IMR-90 (cell line): ENCODE measurements at regions not wholly inside any gene's neighbourhood (a gene's known extent, or its start where the extent isn't known, plus 50 kb on each side); places are given as distances from the start of the nearest gene placed in this dataset.

ENCODE experiments used
- ATAC-seq: fragments of 200-7000 bp; cut with Tn5 transposase; 2 replicates; pipeline ENCODE4 v1.9.1; 2020; ENCODE audit warnings: low read depth, mild to moderate bottlenecking, moderate library complexity
- BruUV-seq: library from RNA; stranded (reverse); fragments of 400-500 nt; replicated peaks from 2 replicates; lab custom pipeline; 2021; lab: Mats Ljungman, UMichigan
- CTCF ChIA-PET: fragments of 300-600 bp; formaldehyde crosslinking; extraction: SDS; loops from one replicate; lab custom pipeline; 2021; ENCODE audit warnings: antibody characterized with exemption; lab: Yijun Ruan, JAX
- POLR2A ChIA-PET: fragments of 300-600 bp; sonication (Branson Sonifier 250); formaldehyde crosslinking; loops from one replicate; lab custom pipeline; 2022; ENCODE audit warnings: antibody characterized with exemption; ENCODE audit not compliant: unreplicated experiment; lab: Charles Lee
- DNase-seq: peaks from one replicate; pipeline ENCODE4 v3.0.0; 2013
- H2AFZ ChIP-seq: replicated peaks from 2 replicates; pipeline ENCODE3; 2013; ENCODE audit warnings: low read length, mild to moderate bottlenecking; ENCODE audit not compliant: poor library complexity
- H2AK5ac ChIP-seq: 2 replicates; pipeline ENCODE4 v1.6.1; 2013; ENCODE audit warnings: low read depth, low read length, inconsistent platforms
- H2AK9ac ChIP-seq: replicated peaks from 2 replicates; pipeline ENCODE3; 2013; ENCODE audit warnings: mild to moderate bottlenecking, low read depth, low read length, moderate library complexity; ENCODE audit not compliant: poor library complexity
- H2BK120ac ChIP-seq: 2 replicates; pipeline ENCODE4 v1.6.1; 2013; ENCODE audit warnings: low read depth, low read length, inconsistent platforms
- H2BK15ac ChIP-seq: 3 replicates; pipeline ENCODE4 v1.6.1; 2013; ENCODE audit warnings: low read depth, low read length, inconsistent platforms
- H2BK20ac ChIP-seq: 2 replicates; pipeline ENCODE4 v1.6.1; 2013; ENCODE audit warnings: low read depth, mild to moderate bottlenecking, inconsistent platforms, low read length, moderate library complexity
- H2BK5ac ChIP-seq: 2 replicates; pipeline ENCODE4 v1.6.1; 2013; ENCODE audit warnings: mild to moderate bottlenecking, low read depth, low read length, inconsistent platforms; ENCODE audit not compliant: poor library complexity, severe bottlenecking
- H3K14ac ChIP-seq: replicated peaks from 2 replicates; pipeline ENCODE4 v1.6.1; 2013; ENCODE audit warnings: low read depth, low read length, inconsistent platforms
- H3K18ac ChIP-seq: 2 replicates; pipeline ENCODE4 v1.6.1; 2013; ENCODE audit warnings: low read depth, low read length, control low read depth
- H3K23ac ChIP-seq: 2 replicates; pipeline ENCODE4 v1.6.1; 2013; ENCODE audit warnings: low read depth, low read length, inconsistent platforms
- H3K27ac ChIP-seq: 2 replicates; pipeline ENCODE4 v1.5.1; 2013; ENCODE audit warnings: mild to moderate bottlenecking, control low read depth, low read length; ENCODE audit not compliant: insufficient read depth
- H3K27me3 ChIP-seq: 2 replicates; pipeline ENCODE4 v1.6.1; 2013; ENCODE audit warnings: low read length; ENCODE audit not compliant: control insufficient read depth, insufficient read depth
- H3K36me3 ChIP-seq: 2 replicates; pipeline ENCODE4 v1.6.1; 2013; ENCODE audit warnings: low read length, mixed read lengths; ENCODE audit not compliant: control insufficient read depth, insufficient read depth
- H3K4ac ChIP-seq: 2 replicates; pipeline ENCODE4 v1.6.1; 2013; ENCODE audit warnings: low read depth, low read length, inconsistent platforms
- H3K4me1 ChIP-seq: 2 replicates; pipeline ENCODE4 v1.6.1; 2013; ENCODE audit warnings: low read length, mixed read lengths; ENCODE audit not compliant: control insufficient read depth, insufficient read depth
- H3K4me2 ChIP-seq: 2 replicates; pipeline ENCODE4 v1.6.1; 2013; ENCODE audit warnings: low read depth, mild to moderate bottlenecking, control low read depth, low read length, moderate library complexity
- H3K4me3 ChIP-seq: 2 replicates; pipeline ENCODE4 v1.5.1; 2013; ENCODE audit warnings: low read depth, mild to moderate bottlenecking, control low read depth, low read length, moderate library complexity; ENCODE audit not compliant: insufficient read depth
- H3K56ac ChIP-seq: 2 replicates; pipeline ENCODE4 v1.6.1; 2013; ENCODE audit warnings: low read length, inconsistent platforms; ENCODE audit not compliant: insufficient read depth; ENCODE audit errors: extremely low read depth
- H3K79me1 ChIP-seq, 2 experiments: 2 replicates each; pipeline ENCODE4 v1.6.1; 2013; ENCODE audit warnings: low read length in 2 of 2, inconsistent platforms in 1 of 2, low read depth in 1 of 2
- H3K9ac ChIP-seq: 2 replicates; pipeline ENCODE4 v1.6.1; 2013; ENCODE audit warnings: low read depth, low read length, control low read depth
- H3K9me1 ChIP-seq: 2 replicates; pipeline ENCODE4 v1.6.1; 2013; ENCODE audit warnings: low read length, inconsistent platforms; ENCODE audit not compliant: insufficient read depth
- H3K9me3 ChIP-seq: 2 replicates; pipeline ENCODE4 v1.6.1; 2013; ENCODE audit warnings: low read length; ENCODE audit not compliant: control insufficient read depth, insufficient read depth
- H4K20me1 ChIP-seq: 2 replicates; pipeline ENCODE4 v1.6.1; 2013; ENCODE audit warnings: low read length, inconsistent platforms; ENCODE audit not compliant: insufficient read depth
- H4K5ac ChIP-seq: 2 replicates; pipeline ENCODE4 v1.6.1; 2013; ENCODE audit warnings: mild to moderate bottlenecking, low read depth, low read length, control low read depth
- H4K8ac ChIP-seq, 2 experiments: 2 replicates each; pipeline ENCODE4 v1.6.1; 2013; ENCODE audit warnings: low read depth in 2 of 2, low read length in 2 of 2, control low read depth in 1 of 2, inconsistent platforms in 1 of 2
- H4K91ac ChIP-seq: 2 replicates; pipeline ENCODE4 v1.6.1; 2013; ENCODE audit warnings: low read depth, low read length, inconsistent platforms; ENCODE audit not compliant: insufficient read depth
- BHLHE40 ChIP-seq: fragments of 150-350 bp; IDR thresholded peaks from 2 replicates; pipeline ENCODE4 v1.6.1; 2016; ENCODE audit warnings: mild to moderate bottlenecking, low read depth, low read length
- CEBPB ChIP-seq: IDR thresholded peaks from 2 replicates; pipeline ENCODE4 v1.6.1; 2012; ENCODE audit warnings: low read depth, low read length, improper control_type of control experiment
- CHD1 ChIP-seq: IDR thresholded peaks from 2 replicates; pipeline ENCODE4 v1.6.1; 2012; ENCODE audit warnings: low read depth, low read length, improper control_type of control experiment
- FOS ChIP-seq: fragments of 150-350 bp; IDR thresholded peaks from 2 replicates; pipeline ENCODE4 v1.6.1; 2016; ENCODE audit warnings: low read depth, low read length
- MAFK ChIP-seq: IDR thresholded peaks from 2 replicates; pipeline ENCODE4 v1.6.1; 2012; ENCODE audit warnings: low read depth, low read length, improper control_type of control experiment
- MAZ ChIP-seq: IDR thresholded peaks from 2 replicates; pipeline ENCODE4 v1.6.1; 2012; ENCODE audit warnings: low read depth, mild to moderate bottlenecking, low read length, improper control_type of control experiment, moderate library complexity, borderline replicate concordance
- NFE2L2 ChIP-seq: fragments of 150-350 bp; IDR thresholded peaks from 2 replicates; pipeline ENCODE4 v1.6.1; 2016; ENCODE audit warnings: low read depth, mild to moderate bottlenecking, low read length
- POLR2A ChIP-seq: IDR thresholded peaks from 2 replicates; pipeline ENCODE4 v1.6.1; 2012; ENCODE audit warnings: mild to moderate bottlenecking, low read depth, low read length
- RAD21 ChIP-seq: IDR thresholded peaks from 2 replicates; pipeline ENCODE4 v1.6.1; 2012; ENCODE audit warnings: low read length, improper control_type of control experiment
- RCOR1 ChIP-seq: IDR thresholded peaks from 2 replicates; pipeline ENCODE4 v1.6.1; 2012; ENCODE audit warnings: mild to moderate bottlenecking, low read length, improper control_type of control experiment; ENCODE audit not compliant: insufficient replicate concordance
- RFX5 ChIP-seq: IDR thresholded peaks from 2 replicates; pipeline ENCODE4 v1.8.0; 2012; ENCODE audit warnings: low read depth, mild to moderate bottlenecking, low read length, moderate library complexity
- SMC3 ChIP-seq: fragments of 150-350 bp; IDR thresholded peaks from 2 replicates; pipeline ENCODE4 v1.6.1; 2016; ENCODE audit warnings: low read depth, mild to moderate bottlenecking, antibody characterized with exemption, low read length, moderate library complexity
- USF2 ChIP-seq: fragments of 150-350 bp; IDR thresholded peaks from 2 replicates; pipeline ENCODE4 v1.6.1; 2017; ENCODE audit warnings: mild to moderate bottlenecking, antibody characterized with exemption, low read length, low read depth
- WGBS, 2 experiments: methylation state at CpG; one replicate each; pipeline versions ENCODE4 v1.1.5 to v1.1.7; 2013; ENCODE audit warnings: missing lambda C conversion rate in 2 of 2; ENCODE audit not compliant: insufficient read length in 1 of 2; ENCODE audit errors: extremely low coverage in 2 of 2; 5-methylcytosine and 5-hydroxymethylcytosine counted together
- dilution Hi-C: fragments of 300-500 bp; cut with HindIII; formaldehyde crosslinking; loops from one replicate; pipeline ENCODE4 v1.14.3; 2018; ENCODE audit warnings: low sequenced_read_pairs; ENCODE audit not compliant: unreplicated experiment
- in situ Hi-C: fragments of 300-500 bp; cut with MboI; formaldehyde crosslinking; loops from 3 replicates; pipeline ENCODE4 v1.14.3; 2019; ENCODE audit warnings: low sequenced_read_pairs, inconsistent platforms, mixed read lengths
- intact Hi-C: fragments of 100-400 bp; cut with micrococcal nuclease; formaldehyde crosslinking; loops from 2 replicates; pipeline ENCODE4 v1.10.0; 2022
- TF ChIP-seq, protein P1 (sequence below): conservative IDR thresholded peaks from 2 replicates; pipeline ENCODE4 v1.5.1; 2012; ENCODE audit warnings: mild to moderate bottlenecking, low read depth, low read length, improper control_type of control experiment
- TF ChIP-seq, protein P2 (sequence below): fragments of 150-350 bp; IDR thresholded peaks from 2 replicates; pipeline ENCODE4 v1.6.1; 2016; ENCODE audit warnings: low read depth, mild to moderate bottlenecking, low read length, moderate library complexity, borderline replicate concordance

DNA sequence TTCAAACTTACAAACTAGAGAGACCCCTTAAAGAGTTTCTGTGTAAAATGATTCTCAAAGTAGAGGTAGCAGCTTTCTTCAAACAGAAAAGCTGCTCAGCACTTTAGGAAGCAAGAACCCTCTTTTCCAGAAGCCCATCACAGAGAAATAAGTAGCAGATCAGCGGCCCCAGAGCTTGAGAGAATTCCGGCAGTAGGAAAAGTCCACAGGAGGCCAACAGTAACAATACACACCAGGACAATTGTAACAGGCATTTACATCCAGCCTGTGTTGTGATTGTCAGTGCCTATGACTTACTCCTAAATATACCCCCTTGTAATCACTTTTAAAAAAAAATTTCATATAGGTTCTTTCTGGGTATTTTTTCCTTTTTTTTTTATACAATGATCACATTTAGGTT is 161.4 kb upstream of the ACVR2A start:
- DNase-seq (no peak), ATAC-seq (no peak)
- dilution Hi-C loops (no loop called here), intact Hi-C loops (no loop called here), in situ Hi-C loops (no loop called here)
- H3K23ac ChIP-seq: no peak overlapping the region
- H3K27ac ChIP-seq: no peak overlapping the region
- H2BK120ac ChIP-seq: no peak overlapping the region
- BruUV-seq: no TSS peak
- no peak overlapping the region for H3K56ac ChIP-seq
- H4K5ac ChIP-seq: no peak overlapping the region
- no peaks in the 10 kb centered on the region for H3K9me3 ChIP-seq
- no peak overlapping the region for H2BK5ac ChIP-seq
- no peaks in the 10 kb centered on the region for H3K36me3 ChIP-seq
- H3K4me2 ChIP-seq: no peak overlapping the region
- no peaks in the 10 kb centered on the region for H3K79me1 ChIP-seq
- H3K4me1 ChIP-seq: peaks cover 2% of the 10 kb centered on the region; the same call in 1 of the 2 replicates
- CTCF ChIA-PET: interaction anchor here (0.6 kb wide), 1 partner anchor 29 kb away, joined by 4 read pairs; no protein-coding TSS in a partner anchor
- no peak overlapping the region for H4K8ac ChIP-seq
- POLR2A ChIA-PET: no interaction called here
- no peak overlapping the region for H2BK15ac ChIP-seq
- H3K9me1 ChIP-seq: no peaks in the 10 kb centered on the region
- H3K27me3 ChIP-seq: no peaks in the 10 kb centered on the region
- no peak overlapping the region for H3K4me3 ChIP-seq
- no peak overlapping the region for H3K4ac ChIP-seq
- no peaks in the 10 kb centered on the region for H4K20me1 ChIP-seq
- TF ChIP-seq USF2 (no peak), FOS (no peak), MAFK (no peak), CEBPB (no peak), RAD21 (no peak), RFX5 (no peak), MAZ (no peak), POLR2A (no peak), SMC3 (no peak), NFE2L2 (no peak), RCOR1 (no peak), CHD1 (no peak), BHLHE40 (no peak)
- TF ChIP-seq, protein P1, sequence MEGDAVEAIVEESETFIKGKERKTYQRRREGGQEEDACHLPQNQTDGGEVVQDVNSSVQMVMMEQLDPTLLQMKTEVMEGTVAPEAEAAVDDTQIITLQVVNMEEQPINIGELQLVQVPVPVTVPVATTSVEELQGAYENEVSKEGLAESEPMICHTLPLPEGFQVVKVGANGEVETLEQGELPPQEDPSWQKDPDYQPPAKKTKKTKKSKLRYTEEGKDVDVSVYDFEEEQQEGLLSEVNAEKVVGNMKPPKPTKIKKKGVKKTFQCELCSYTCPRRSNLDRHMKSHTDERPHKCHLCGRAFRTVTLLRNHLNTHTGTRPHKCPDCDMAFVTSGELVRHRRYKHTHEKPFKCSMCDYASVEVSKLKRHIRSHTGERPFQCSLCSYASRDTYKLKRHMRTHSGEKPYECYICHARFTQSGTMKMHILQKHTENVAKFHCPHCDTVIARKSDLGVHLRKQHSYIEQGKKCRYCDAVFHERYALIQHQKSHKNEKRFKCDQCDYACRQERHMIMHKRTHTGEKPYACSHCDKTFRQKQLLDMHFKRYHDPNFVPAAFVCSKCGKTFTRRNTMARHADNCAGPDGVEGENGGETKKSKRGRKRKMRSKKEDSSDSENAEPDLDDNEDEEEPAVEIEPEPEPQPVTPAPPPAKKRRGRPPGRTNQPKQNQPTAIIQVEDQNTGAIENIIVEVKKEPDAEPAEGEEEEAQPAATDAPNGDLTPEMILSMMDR: no peak
- TF ChIP-seq, protein P2, sequence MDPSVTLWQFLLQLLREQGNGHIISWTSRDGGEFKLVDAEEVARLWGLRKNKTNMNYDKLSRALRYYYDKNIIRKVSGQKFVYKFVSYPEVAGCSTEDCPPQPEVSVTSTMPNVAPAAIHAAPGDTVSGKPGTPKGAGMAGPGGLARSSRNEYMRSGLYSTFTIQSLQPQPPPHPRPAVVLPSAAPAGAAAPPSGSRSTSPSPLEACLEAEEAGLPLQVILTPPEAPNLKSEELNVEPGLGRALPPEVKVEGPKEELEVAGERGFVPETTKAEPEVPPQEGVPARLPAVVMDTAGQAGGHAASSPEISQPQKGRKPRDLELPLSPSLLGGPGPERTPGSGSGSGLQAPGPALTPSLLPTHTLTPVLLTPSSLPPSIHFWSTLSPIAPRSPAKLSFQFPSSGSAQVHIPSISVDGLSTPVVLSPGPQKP: no peak
- H2AK9ac ChIP-seq: no peak overlapping the region
- H3K18ac ChIP-seq: no peak overlapping the region
- no CpG with 5 or more reads among the region's 2 CpGs for WGBS, 2 experiments
- no peak overlapping the region for H3K9ac ChIP-seq
- no peak overlapping the region for H3K14ac ChIP-seq
- no peak overlapping the region for H4K91ac ChIP-seq
- no peak overlapping the region for H2BK20ac ChIP-seq
- no peak overlapping the region for H2AFZ ChIP-seq
- no peak overlapping the region for H2AK5ac ChIP-seq
